ENCODE measurements at regions not wholly inside any gene's neighbourhood (a gene's known extent, or its start where the extent isn't known, plus 50 kb on each side); places are given as distances from the start of the nearest gene placed in this dataset.
"Not testable (repeated sequence)": the region's sequence is repeated elsewhere in the genome, so short reads cannot be mapped to it uniquely, and the experiment has no call there.

DNA sequence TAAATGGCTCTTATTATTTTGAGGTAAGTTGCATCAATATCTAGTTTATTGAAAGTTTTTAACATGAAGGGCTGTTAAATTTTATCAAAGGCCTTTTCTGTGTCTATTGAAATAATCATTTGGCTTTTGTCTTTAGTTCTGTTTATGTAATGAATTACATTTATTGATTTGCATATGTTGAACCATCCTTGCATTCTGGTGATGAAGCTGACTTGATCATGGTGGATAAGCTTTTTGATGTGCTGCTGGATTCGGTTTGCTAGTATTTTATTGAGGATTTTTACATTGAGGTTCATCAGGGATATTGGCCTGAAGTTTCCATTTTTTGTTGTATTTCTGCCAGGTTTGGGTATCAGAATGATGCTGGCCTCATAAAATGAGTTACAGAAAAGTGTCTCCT, 691.5 kb upstream of the B3GALT2 start:
- TF ChIP-seq CTCF, POLR2A (IDR thresholded peaks at IDR 0.05): not testable (repeated sequence)

All from heart left ventricle (tissue), 13 donors.